HEK293 (cell line): ENCODE measurements at regions not wholly inside any gene's neighbourhood (a gene's known extent, or its start where the extent isn't known, plus 50 kb on each side); places are given as distances from the start of the nearest gene placed in this dataset.

Source experiments
- CTCF ChIP-seq: fragments of 450-650 bp; formaldehyde crosslinking; IDR thresholded peaks from 2 replicates; pipeline ENCODE4 v1.5.1; 2016; ENCODE audit warnings: missing biosample characterization, missing genetic modification characterization
- TCF7L2 ChIP-seq: IDR thresholded peaks from 2 replicates; pipeline ENCODE4 v1.6.1; 2011; ENCODE audit warnings: low read depth, mild to moderate bottlenecking, inconsistent platforms, low read length, moderate library complexity, borderline replicate concordance
- TSHZ1 ChIP-seq: fragments of 450-650 bp; formaldehyde crosslinking; IDR thresholded peaks from 2 replicates; pipeline ENCODE4 v1.5.1; 2016; ENCODE audit warnings: missing biosample characterization, missing genetic modification characterization, borderline replicate concordance
- ZNF114 ChIP-seq: fragments of 450-650 bp; formaldehyde crosslinking; IDR thresholded peaks from 2 replicates; pipeline ENCODE4 v1.5.0; 2017; ENCODE audit warnings: missing biosample characterization, missing genetic modification characterization
- ZNF639 ChIP-seq: fragments of 450-650 bp; formaldehyde crosslinking; IDR thresholded peaks from 2 replicates; pipeline ENCODE4 v1.5.1; 2016; ENCODE audit warnings: missing biosample characterization, missing genetic modification characterization

- no peak for TF ChIP-seq CTCF (tag by site-specific recombination)
- TF ChIP-seq TCF7L2 = no peak
- no peak for TF ChIP-seq ZNF639 (tag by site-specific recombination)
- no peak for TF ChIP-seq TSHZ1 (tag by site-specific recombination)
- no peak for TF ChIP-seq ZNF114 (tag by site-specific recombination)
Measured at GRCh38 chr9:93890436-93890935, 64.7 kb downstream of the BARX1 start.
